GM23338 (cell line): ENCODE measurements at regions not wholly inside any gene's neighbourhood (a gene's known extent, or its start where the extent isn't known, plus 50 kb on each side); places are given as distances from the start of the nearest gene placed in this dataset.

ENCODE experiments used
- CTCF ChIP-seq, 2 experiments: fragments of 200-600 bp in 1 of 2; sonication (generic) in 1 of 2; conservative IDR thresholded peaks; 2 replicates each; pipeline versions ENCODE4 v1.5.1 to v1.6.1; 2016 to 2017; ENCODE audit warnings: antibody characterized with exemption in 2 of 2, low read depth in 2 of 2, mild to moderate bottlenecking in 2 of 2, moderate library complexity in 1 of 2
- EZH2 ChIP-seq: fragments of 200-600 bp; sonication (generic); IDR thresholded peaks from one replicate; pipeline ENCODE4 v1.8.0; 2017; ENCODE audit warnings: antibody characterized with exemption, mild to moderate bottlenecking, low read depth; ENCODE audit not compliant: unreplicated experiment
- EZH2phosphoT487 ChIP-seq: fragments of 200-600 bp; sonication (generic); IDR thresholded peaks from one replicate; pipeline ENCODE4 v1.8.1; 2018; ENCODE audit warnings: antibody characterized with exemption; ENCODE audit not compliant: unreplicated experiment
- POLR2AphosphoS5 ChIP-seq: IDR thresholded peaks from 2 replicates; pipeline ENCODE4 v1.6.1; 2016; ENCODE audit warnings: antibody characterized with exemption, low read depth
- REST ChIP-seq: IDR thresholded peaks from one replicate; pipeline ENCODE4 v1.6.1; 2018; ENCODE audit warnings: antibody characterized with exemption; ENCODE audit not compliant: unreplicated experiment
- ZNF331 ChIP-seq: fragments of 250-450 bp; sonication (Bioruptor Pico); IDR thresholded peaks from 2 replicates; pipeline ENCODE4 v1.5.0; 2020; ENCODE audit warnings: low read depth, mild to moderate bottlenecking, moderate library complexity

- TF ChIP-seq EZH2 (no peak), CTCF (conservative IDR thresholded peaks at IDR 0.05; ENCODE audit: low read depth in 2 of 2) (no peak), EZH2phosphoT487 (no peak), POLR2AphosphoS5 (no peak), REST (no peak), ZNF331 (no peak)
Measured at GRCh38 chr4:138798404-138798803, 217.2 kb upstream of the NOCT start.
